K562 (cell line): ENCODE measurements at regions not wholly inside any gene's neighbourhood (a gene's known extent, or its start where the extent isn't known, plus 50 kb on each side); places are given as distances from the start of the nearest gene placed in this dataset.

ENCODE experiments used
- ATAC-seq: fragments of 200-7000 bp; cut with Tn5 transposase; 3 replicates; pipeline ENCODE4 v1.9.1; 2020; ENCODE audit warnings: moderate library complexity
- BruUV-seq: library from RNA; stranded (reverse); fragments of 400-500 nt; replicated peaks from 2 replicates; lab custom pipeline; 2021; lab: Mats Ljungman, UMichigan
- CTCF ChIA-PET: fragments of 300-600 bp; formaldehyde crosslinking; extraction: SDS; loops from one replicate; lab custom pipeline; 2021; ENCODE audit warnings: low intra/inter-chr PET ratio; lab: Yijun Ruan, JAX
- POLR2A ChIA-PET: fragments of 300-600, 350-650 bp; sonication (Branson Sonifier 250); formaldehyde crosslinking; extraction: SDS; loops from one replicate; lab custom pipeline; 2021; ENCODE audit warnings: antibody characterized with exemption, inconsistent platforms; lab: Yijun Ruan, JAX
- DNase-seq, 4 experiments: peaks; one replicate each; pipeline versions ENCODE4 v3.0.0 to v3.0.0-alpha.2; 2011 to 2018; ENCODE audit warnings: low spot score in 3 of 4, mixed read lengths in 3 of 4; ENCODE audit errors: extremely low read depth in 1 of 4
- FAIRE-seq: peaks from 2 replicates; lab custom pipeline; 2011; peaks lifted over from hg19 to GRCh38; lab: Jason Lieb, UNC
- H2AFZ ChIP-seq: 2 replicates; pipeline ENCODE4 v1.6.0; 2011; ENCODE audit warnings: low read depth, low read length, control low read depth, inconsistent platforms
- H3K27ac ChIP-seq: fragments of 200-600 bp; 3 replicates; pipeline ENCODE4 v1.8.0; 2011; ENCODE audit warnings: low read depth, mild to moderate bottlenecking, control low read depth, inconsistent platforms, low read length, moderate library complexity, mixed read lengths; ENCODE audit errors: extremely low read depth
- H3K27me3 ChIP-seq, 2 experiments: fragments of 300-600 bp in 1 of 2; 2 replicates in 1 of 2; 3 replicates in 1 of 2; pipeline versions ENCODE4 v1.6.0 to v1.8.0; 2011; ENCODE audit warnings: inconsistent platforms in 2 of 2, low read length in 2 of 2, mild to moderate bottlenecking in 1 of 2, mixed read lengths in 1 of 2, moderate library complexity in 1 of 2; ENCODE audit not compliant: control insufficient read depth in 2 of 2, insufficient read depth in 2 of 2
- H3K36me3 ChIP-seq: fragments of 300-600 bp; 3 replicates; pipeline ENCODE4 v1.8.0; 2011; ENCODE audit warnings: mild to moderate bottlenecking, low read length, inconsistent platforms; ENCODE audit not compliant: control insufficient read depth, insufficient read depth
- H3K4me1 ChIP-seq, 2 experiments: fragments of 200-600 bp in 1 of 2; replicated peaks in 1 of 2; 2 replicates in 1 of 2; 3 replicates in 1 of 2; pipeline versions ENCODE4 v1.5.1 to v1.8.0; 2011; ENCODE audit warnings: inconsistent platforms in 2 of 2, low read length in 2 of 2, mild to moderate bottlenecking in 1 of 2, mixed read lengths in 1 of 2, moderate library complexity in 1 of 2; ENCODE audit not compliant: control insufficient read depth in 2 of 2, insufficient read depth in 2 of 2
- H3K4me2 ChIP-seq: 2 replicates; pipeline ENCODE4 v1.6.1; 2011; ENCODE audit warnings: low read length, control low read depth, inconsistent platforms, mixed read lengths; ENCODE audit not compliant: insufficient read depth
- H3K4me3 ChIP-seq: fragments of 200-600 bp; sonication (generic), shearing (Covaris generic); 2 replicates; pipeline ENCODE4 v1.5.1; 2016; ENCODE audit warnings: control low read depth, inconsistent platforms
- H3K79me2 ChIP-seq: fragments of 200-600 bp; 3 replicates; pipeline ENCODE4 v1.8.0; 2011; ENCODE audit warnings: low read length, inconsistent platforms; ENCODE audit not compliant: control insufficient read depth, insufficient read depth
- H3K9ac ChIP-seq, 2 experiments: 2 replicates each; pipeline versions ENCODE4 v1.6.0 to v1.6.1; 2011; ENCODE audit warnings: low read depth in 2 of 2, low read length in 2 of 2, control low read depth in 1 of 2, inconsistent platforms in 1 of 2, mild to moderate bottlenecking in 1 of 2, mixed read lengths in 1 of 2; ENCODE audit not compliant: insufficient read depth in 1 of 2
- H3K9me1 ChIP-seq: one replicate; pipeline ENCODE4 v1.6.0; 2011; ENCODE audit warnings: inconsistent platforms, mild to moderate bottlenecking, low read length, moderate library complexity; ENCODE audit not compliant: control insufficient read depth, insufficient read depth
- H3K9me3 ChIP-seq: replicated peaks from 2 replicates; pipeline ENCODE4 v1.5.1; 2011; ENCODE audit warnings: low read depth, low read length, inconsistent platforms; ENCODE audit not compliant: control insufficient read depth, insufficient read depth
- H4K20me1 ChIP-seq: replicated peaks from 2 replicates; pipeline ENCODE4 v1.6.1; 2011; ENCODE audit warnings: low read length, inconsistent platforms, mixed read lengths; ENCODE audit not compliant: control insufficient read depth, insufficient read depth
- CREBBP ChIP-seq: IDR thresholded peaks from one replicate; pipeline ENCODE4 v1.6.1; 2012; ENCODE audit warnings: low read depth, mild to moderate bottlenecking, control low read depth, inconsistent platforms, low read length
- ELK3 ChIP-seq: fragments of 450-650 bp; formaldehyde crosslinking; IDR thresholded peaks from 2 replicates; pipeline ENCODE4 v1.4.0; 2020; ENCODE audit warnings: mild to moderate bottlenecking
- IRF2 ChIP-seq: sonication (generic); formaldehyde crosslinking; IDR thresholded peaks from 2 replicates; pipeline ENCODE4 v1.8.1; 2022; ENCODE audit warnings: mild to moderate bottlenecking, missing genetic modification reagents
- MYC ChIP-seq, 2 experiments: fragments of 250-450 bp in 1 of 2; sonication (Bioruptor Pico) in 1 of 2; IDR thresholded peaks; 2 replicates each; pipeline versions ENCODE4 v1.5.1 to v1.6.1; 2012 to 2021; ENCODE audit warnings: low read depth in 2 of 2, borderline replicate concordance in 1 of 2, improper control_type of control experiment in 1 of 2, low read length in 1 of 2, mild to moderate bottlenecking in 1 of 2, moderate library complexity in 1 of 2
- POLR2AphosphoS2 ChIP-seq: IDR thresholded peaks from 2 replicates; pipeline ENCODE4 v1.6.1; 2012; ENCODE audit warnings: low read length, improper control_type of control experiment
- SRSF9 ChIP-seq: fragments of 200-400 bp; formaldehyde crosslinking; IDR thresholded peaks from 2 replicates; pipeline ENCODE4 v1.6.1; 2017; ENCODE audit warnings: low read depth, low read length, borderline replicate concordance
- SUPT5H ChIP-seq: fragments of 450-650 bp; IDR thresholded peaks from 2 replicates; pipeline ENCODE4 v1.6.1; 2016
- ZNF274 ChIP-seq: IDR thresholded peaks from 2 replicates; pipeline ENCODE4 v1.6.1; 2011; ENCODE audit warnings: low read depth, mild to moderate bottlenecking, low read length, moderate library complexity, borderline replicate concordance
- WGBS: fragments of 100-300 bp; shearing (Covaris generic); methylation state at CpG from one replicate; pipeline ENCODE4 v1.1.6; 2016; ENCODE audit warnings: low coverage, mixed read lengths; ENCODE audit not compliant: insufficient coverage; ENCODE audit errors: missing lambda C conversion rate; 5-methylcytosine and 5-hydroxymethylcytosine counted together
- in situ Hi-C: fragments of 300-500 bp; cut with MboI; formaldehyde crosslinking; loops from 4 replicates; pipeline ENCODE4 v1.15.0; 2018; ENCODE audit warnings: inconsistent platforms, mixed read lengths
- intact Hi-C: fragments of 100-400 bp; cut with micrococcal nuclease; formaldehyde crosslinking; loops from 2 replicates; pipeline ENCODE4 v1.14.2; 2022
- TF ChIP-seq, protein P1 (sequence below): fragments of 250-450 bp; sonication (Bioruptor Pico); IDR thresholded peaks from 2 replicates; pipeline ENCODE4 v1.8.0; 2021; ENCODE audit warnings: mild to moderate bottlenecking, moderate library complexity
- TF ChIP-seq, protein P2 (sequence below): fragments of 450-650 bp; formaldehyde crosslinking; IDR thresholded peaks from 2 replicates; pipeline ENCODE4 v1.4.0; 2022; ENCODE audit warnings: missing genetic modification characterization

GRCh38 chr2:156958374-156958773 lies 299.1 kb upstream of the GALNT5 start:
- Histone ChIP-seq H3K79me2 (no peaks in the 10 kb centered on the region), H3K27ac (no peak overlapping the region), H4K20me1 (no peaks in the 10 kb centered on the region), H3K9me3 (no peaks in the 10 kb centered on the region), H3K27me3 (no peaks in the 10 kb centered on the region), H3K4me3 (no peak overlapping the region), H3K4me1 (0 out of 5 replicates have a peak, but pooled peaks cover 0 to 3% of the 10 kb centered on the region in 2 experiments), H3K36me3 (no peaks in the 10 kb centered on the region), H3K9me1 (no peaks in the 10 kb centered on the region), H3K9ac (no peak overlapping the region), H3K4me2 (no peak overlapping the region), H2AFZ (no peak overlapping the region)
- ChIA-PET POLR2A (no interaction called here), CTCF (no interaction called here)
- intact Hi-C loops (no loop called here), in situ Hi-C loops (no loop called here)
- TF ChIP-seq IRF2 (CRISPR knock-in tag) = 0 out of 2 replicates have a peak, but pooled peaks have one; percentile 17
- TF ChIP-seq, protein P1, sequence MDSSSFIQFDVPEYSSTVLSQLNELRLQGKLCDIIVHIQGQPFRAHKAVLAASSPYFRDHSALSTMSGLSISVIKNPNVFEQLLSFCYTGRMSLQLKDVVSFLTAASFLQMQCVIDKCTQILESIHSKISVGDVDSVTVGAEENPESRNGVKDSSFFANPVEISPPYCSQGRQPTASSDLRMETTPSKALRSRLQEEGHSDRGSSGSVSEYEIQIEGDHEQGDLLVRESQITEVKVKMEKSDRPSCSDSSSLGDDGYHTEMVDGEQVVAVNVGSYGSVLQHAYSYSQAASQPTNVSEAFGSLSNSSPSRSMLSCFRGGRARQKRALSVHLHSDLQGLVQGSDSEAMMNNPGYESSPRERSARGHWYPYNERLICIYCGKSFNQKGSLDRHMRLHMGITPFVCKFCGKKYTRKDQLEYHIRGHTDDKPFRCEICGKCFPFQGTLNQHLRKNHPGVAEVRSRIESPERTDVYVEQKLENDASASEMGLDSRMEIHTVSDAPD = no peak
- ATAC-seq (no peak), FAIRE-seq (no peak), DNase-seq (no peak)
- BruUV-seq = no TSS peak
- WGBS = 3% methylated on average over 4 of the region's 4 CpGs

DNA sequence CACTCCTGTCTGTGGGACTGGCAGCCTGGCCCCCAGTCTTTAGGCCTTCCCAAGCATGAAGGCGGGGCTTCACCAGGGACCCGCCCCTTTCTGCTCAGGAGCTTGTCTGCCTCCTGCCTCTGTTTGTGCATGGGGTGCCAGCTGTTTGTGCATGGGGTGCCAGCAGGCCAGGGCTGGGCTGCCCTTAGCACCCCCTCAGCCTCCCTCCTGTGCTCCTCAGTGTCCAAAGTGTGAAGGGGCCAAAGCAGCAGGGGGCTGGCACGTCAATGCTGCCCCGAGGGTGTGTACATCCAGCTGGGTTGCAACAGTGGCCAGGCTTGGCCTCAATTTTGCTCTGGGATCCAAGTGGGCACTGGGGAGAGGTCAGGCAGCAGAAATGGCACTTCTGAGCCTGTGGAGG lies 298.0 kb upstream of the GALNT5 start:
- no peak for DNase-seq
- no peaks in the 10 kb centered on the region for H4K20me1 ChIP-seq
- H3K4me2 ChIP-seq = no peak overlapping the region
- intact Hi-C loops (no loop called here), in situ Hi-C loops (no loop called here)
- no TSS peak for BruUV-seq
- no peak for FAIRE-seq
- H3K9me3 ChIP-seq = no peaks in the 10 kb centered on the region
- no peaks in the 10 kb centered on the region for H3K9me1 ChIP-seq
- ChIA-PET CTCF (no interaction called here), POLR2A (no interaction called here)
- H3K4me1 ChIP-seq = 0 out of 5 replicates have a peak, but pooled peaks cover 0 to 3% of the 10 kb centered on the region in 2 experiments
- no peak overlapping the region for H3K27ac ChIP-seq
- no peaks in the 10 kb centered on the region for H3K36me3 ChIP-seq
- H3K79me2 ChIP-seq = no peaks in the 10 kb centered on the region
- H3K9ac ChIP-seq = no peak overlapping the region
- WGBS = 2% methylated on average over 4 of the region's 4 CpGs
- H2AFZ ChIP-seq = no peak overlapping the region
- no peaks in the 10 kb centered on the region for H3K27me3 ChIP-seq
- ATAC-seq = no peak
- H3K4me3 ChIP-seq = no peak overlapping the region
- TF ChIP-seq, protein P1 = no peak
- TF ChIP-seq CREBBP (no peak), POLR2AphosphoS2 (no peak), MYC (IDR thresholded peaks at IDR 0.05; ENCODE audit: low read depth, low read length) (no peak), MYC (CRISPR knock-in tag; IDR thresholded peaks at IDR 0.05; ENCODE audit: borderline replicate concordance, low read depth) (no peak), SRSF9 (no peak), ZNF274 (no peak), SUPT5H (no peak), ELK3 (no peak)
- TF ChIP-seq, protein P2, sequence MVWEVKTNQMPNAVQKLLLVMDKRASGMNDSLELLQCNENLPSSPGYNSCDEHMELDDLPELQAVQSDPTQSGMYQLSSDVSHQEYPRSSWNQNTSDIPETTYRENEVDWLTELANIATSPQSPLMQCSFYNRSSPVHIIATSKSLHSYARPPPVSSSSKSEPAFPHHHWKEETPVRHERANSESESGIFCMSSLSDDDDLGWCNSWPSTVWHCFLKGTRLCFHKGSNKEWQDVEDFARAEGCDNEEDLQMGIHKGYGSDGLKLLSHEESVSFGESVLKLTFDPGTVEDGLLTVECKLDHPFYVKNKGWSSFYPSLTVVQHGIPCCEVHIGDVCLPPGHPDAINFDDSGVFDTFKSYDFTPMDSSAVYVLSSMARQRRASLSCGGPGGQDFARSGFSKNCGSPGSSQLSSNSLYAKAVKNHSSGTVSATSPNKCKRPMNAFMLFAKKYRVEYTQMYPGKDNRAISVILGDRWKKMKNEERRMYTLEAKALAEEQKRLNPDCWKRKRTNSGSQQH = no peak
